DND-41 (cell line): ENCODE measurements at regions not wholly inside any gene's neighbourhood (a gene's known extent, or its start where the extent isn't known, plus 50 kb on each side); places are given as distances from the start of the nearest gene placed in this dataset.
"Not testable (repeated sequence)": the region's sequence is repeated elsewhere in the genome, so short reads cannot be mapped to it uniquely, and the experiment has no call there.

Source experiments
- ATAC-seq: fragments of 200-7000 bp; cut with Tn5 transposase; 3 replicates; pipeline ENCODE4 v1.9.1; 2021; ENCODE audit warnings: low read depth; ENCODE audit not compliant: insufficient read depth
- DNase-seq: peaks from one replicate; pipeline ENCODE4 v3.0.0-alpha.2; 2020
- H2AFZ ChIP-seq: 2 replicates; pipeline ENCODE4 v1.6.0; 2012; ENCODE audit warnings: low read depth, low read length
- H3K27ac ChIP-seq: 2 replicates; pipeline ENCODE4 v1.5.1; 2012; ENCODE audit warnings: low read length, inconsistent platforms
- H3K27me3 ChIP-seq: fragments of 200-600 bp; sonication (generic); 2 replicates; pipeline ENCODE4 v1.6.0; 2012; ENCODE audit warnings: low read length, mild to moderate bottlenecking, inconsistent platforms; ENCODE audit not compliant: insufficient read depth, poor library complexity
- H3K36me3 ChIP-seq: 2 replicates; pipeline ENCODE4 v1.5.1; 2012; ENCODE audit warnings: low read length, inconsistent platforms; ENCODE audit not compliant: insufficient read depth
- H3K4me1 ChIP-seq: 2 replicates; pipeline ENCODE4 v1.5.1; 2012; ENCODE audit warnings: mild to moderate bottlenecking, low read length; ENCODE audit not compliant: insufficient read depth
- H3K4me2 ChIP-seq: 2 replicates; pipeline ENCODE4 v1.6.0; 2012; ENCODE audit warnings: mild to moderate bottlenecking, moderate library complexity, low read length, inconsistent platforms; ENCODE audit not compliant: insufficient read depth
- H3K4me3 ChIP-seq, 2 experiments: fragments of 200-600 bp in 1 of 2; shearing (Covaris generic) in 1 of 2; 2 replicates each; pipeline ENCODE4 v1.5.1; 2012 to 2016; ENCODE audit warnings: inconsistent platforms in 2 of 2, low read length in 2 of 2, mild to moderate bottlenecking in 2 of 2, low read depth in 1 of 2, moderate library complexity in 1 of 2
- H3K79me2 ChIP-seq: 2 replicates; pipeline ENCODE4 v1.6.0; 2012; ENCODE audit warnings: low read length, inconsistent platforms; ENCODE audit not compliant: insufficient read depth
- H3K9ac ChIP-seq: 2 replicates; pipeline ENCODE4 v1.6.0; 2012; ENCODE audit warnings: low read depth, mild to moderate bottlenecking, inconsistent platforms, low read length, moderate library complexity
- H3K9me3 ChIP-seq: 2 replicates; pipeline ENCODE4 v1.5.1; 2012; ENCODE audit warnings: low read length, moderate library complexity, mild to moderate bottlenecking, inconsistent platforms; ENCODE audit not compliant: insufficient read depth, severe bottlenecking
- H4K20me1 ChIP-seq: 2 replicates; pipeline ENCODE4 v1.6.0; 2012; ENCODE audit warnings: low read length; ENCODE audit not compliant: insufficient read depth
- EZH2 ChIP-seq: IDR thresholded peaks from 3 replicates; pipeline ENCODE4 v1.6.1; 2012; ENCODE audit warnings: borderline replicate concordance, low read depth, mild to moderate bottlenecking, moderate library complexity, low read length, inconsistent platforms; ENCODE audit not compliant: severe bottlenecking
- TF ChIP-seq, protein P1 (sequence below): IDR thresholded peaks from 2 replicates; pipeline ENCODE4 v1.5.1; 2012; ENCODE audit warnings: borderline replicate concordance, low read length, moderate library complexity, mild to moderate bottlenecking; ENCODE audit not compliant: poor library complexity, severe bottlenecking; ENCODE audit errors: extremely low read depth

GRCh38 chr5:34415559-34416198, 240.4 kb upstream of the RAI14 start:
- Histone ChIP-seq H3K36me3 (no peaks in the 10 kb centered on the region), H3K4me3 (no peak overlapping the region), H4K20me1 (no peaks in the 10 kb centered on the region), H3K9me3 (peaks cover 9% of the 10 kb centered on the region), H3K4me2 (no peak overlapping the region), H3K27ac (no peak overlapping the region), H3K4me1 (no peaks in the 10 kb centered on the region), H2AFZ (no peak overlapping the region), H3K79me2 (no peaks in the 10 kb centered on the region), H3K27me3 (no peaks in the 10 kb centered on the region), H3K9ac (no peak overlapping the region)
- DNase-seq (no peak), ATAC-seq (no peak)
- TF ChIP-seq, protein P1, sequence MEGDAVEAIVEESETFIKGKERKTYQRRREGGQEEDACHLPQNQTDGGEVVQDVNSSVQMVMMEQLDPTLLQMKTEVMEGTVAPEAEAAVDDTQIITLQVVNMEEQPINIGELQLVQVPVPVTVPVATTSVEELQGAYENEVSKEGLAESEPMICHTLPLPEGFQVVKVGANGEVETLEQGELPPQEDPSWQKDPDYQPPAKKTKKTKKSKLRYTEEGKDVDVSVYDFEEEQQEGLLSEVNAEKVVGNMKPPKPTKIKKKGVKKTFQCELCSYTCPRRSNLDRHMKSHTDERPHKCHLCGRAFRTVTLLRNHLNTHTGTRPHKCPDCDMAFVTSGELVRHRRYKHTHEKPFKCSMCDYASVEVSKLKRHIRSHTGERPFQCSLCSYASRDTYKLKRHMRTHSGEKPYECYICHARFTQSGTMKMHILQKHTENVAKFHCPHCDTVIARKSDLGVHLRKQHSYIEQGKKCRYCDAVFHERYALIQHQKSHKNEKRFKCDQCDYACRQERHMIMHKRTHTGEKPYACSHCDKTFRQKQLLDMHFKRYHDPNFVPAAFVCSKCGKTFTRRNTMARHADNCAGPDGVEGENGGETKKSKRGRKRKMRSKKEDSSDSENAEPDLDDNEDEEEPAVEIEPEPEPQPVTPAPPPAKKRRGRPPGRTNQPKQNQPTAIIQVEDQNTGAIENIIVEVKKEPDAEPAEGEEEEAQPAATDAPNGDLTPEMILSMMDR, result no peak
- no peak for TF ChIP-seq EZH2

DNA sequence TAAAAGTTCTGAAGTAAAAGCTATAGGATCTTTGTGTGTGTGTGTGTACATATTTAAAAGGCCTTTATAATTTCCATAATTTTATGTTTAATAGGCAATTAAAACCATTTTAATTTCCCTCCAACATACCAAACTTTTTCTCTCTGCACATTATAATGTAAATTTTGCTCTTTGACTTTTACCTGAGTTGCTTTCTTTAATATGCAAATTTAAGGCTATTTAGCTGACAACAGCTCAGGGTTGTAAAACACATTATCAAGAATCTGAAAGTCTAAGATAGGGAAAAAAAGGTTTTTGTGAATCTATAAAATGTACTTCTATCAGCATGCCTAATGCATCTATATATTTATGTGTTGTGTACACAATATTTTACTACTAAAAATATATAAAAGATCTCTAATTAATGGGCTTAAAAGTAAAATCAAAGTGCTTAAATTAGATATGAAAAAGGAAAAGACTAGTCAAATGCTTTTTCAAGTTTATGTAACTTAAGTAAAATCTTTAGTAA, 239.6 kb upstream of the RAI14 start:
- TF ChIP-seq EZH2, result no peak
- TF ChIP-seq, protein P1, result no peak
- H3K4me3 ChIP-seq, result no peak overlapping the region
- no peaks in the 10 kb centered on the region for H3K79me2 ChIP-seq
- no peak overlapping the region for H3K27ac ChIP-seq
- peaks cover 15% of the 10 kb centered on the region for H3K9me3 ChIP-seq
- DNase-seq (no peak), ATAC-seq (no peak)
- no peaks in the 10 kb centered on the region for H3K4me1 ChIP-seq
- H4K20me1 ChIP-seq, result no peaks in the 10 kb centered on the region
- no peak overlapping the region for H2AFZ ChIP-seq
- H3K36me3 ChIP-seq, result no peaks in the 10 kb centered on the region
- H3K9ac ChIP-seq, result no peak overlapping the region
- H3K27me3 ChIP-seq, result no peaks in the 10 kb centered on the region
- no peak overlapping the region for H3K4me2 ChIP-seq

DNA sequence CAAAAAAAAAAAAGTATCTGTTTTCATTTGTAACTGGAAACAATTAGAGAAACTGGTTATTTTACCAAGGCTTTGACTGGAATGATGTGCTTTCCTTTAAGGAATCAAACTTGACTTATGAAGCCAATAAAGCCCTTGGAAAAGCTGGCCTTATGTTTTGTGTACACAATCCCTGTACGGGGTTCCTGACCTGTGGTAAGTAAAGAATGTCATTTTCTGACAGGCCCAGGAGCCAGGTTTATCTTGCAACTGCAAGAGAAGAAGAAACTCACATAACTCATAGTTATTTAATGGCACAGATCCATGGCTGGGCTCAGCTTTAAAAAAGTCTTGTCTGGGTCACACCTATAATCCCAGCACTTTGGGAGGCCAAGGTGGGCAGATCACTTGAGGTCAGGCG, 235.9 kb upstream of the RAI14 start:
- H3K79me2 ChIP-seq, H3K4me1 ChIP-seq, H3K4me3 ChIP-seq, H2AFZ ChIP-seq, ATAC-seq, H3K9ac ChIP-seq, H3K27ac ChIP-seq, H3K36me3 ChIP-seq, DNase-seq, H3K27me3 ChIP-seq, H4K20me1 ChIP-seq, H3K4me2 ChIP-seq: not testable (repeated sequence)
- H3K9me3 ChIP-seq, result peaks cover 15% of the 10 kb centered on the region

DNA sequence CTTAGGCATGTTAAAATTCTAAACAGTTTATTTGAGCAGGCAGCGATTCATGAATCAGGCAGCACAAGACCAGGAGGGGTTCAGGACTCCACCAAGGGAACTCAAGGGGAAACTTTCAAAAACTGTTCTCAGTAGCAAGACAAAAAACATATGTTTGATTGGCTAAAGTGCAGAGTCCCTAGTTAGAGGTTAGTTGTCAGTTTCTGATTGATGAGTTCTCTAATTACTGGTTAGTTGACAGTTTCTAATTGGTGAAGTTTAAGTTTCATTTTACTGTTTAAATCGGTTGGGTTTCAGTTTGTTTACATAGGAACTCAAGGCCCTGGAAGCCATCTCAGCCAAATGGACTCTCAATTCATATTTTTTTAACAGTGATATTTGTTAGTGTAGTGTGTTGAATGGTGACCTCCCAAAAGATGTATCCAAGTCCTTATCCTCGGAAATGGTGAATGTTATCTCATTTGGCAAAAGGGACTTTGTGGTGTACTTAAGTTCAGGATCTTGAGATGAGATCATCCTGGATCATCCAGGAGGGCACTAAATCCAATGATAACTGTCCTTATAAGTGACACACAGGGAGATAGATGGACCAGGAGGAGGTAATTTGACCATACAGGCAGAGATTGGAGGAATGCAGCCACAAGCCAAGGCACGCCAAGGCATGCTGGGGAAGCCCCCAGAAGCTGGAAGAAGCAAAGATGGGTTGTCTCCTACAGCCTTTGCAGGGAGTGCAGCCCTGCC, 219.2 kb upstream of the RAI14 start:
- Histone ChIP-seq H2AFZ (no peak overlapping the region), H3K4me3 (no peak overlapping the region), H3K36me3 (no peaks in the 10 kb centered on the region), H3K9me3 (no peaks in the 10 kb centered on the region), H4K20me1 (no peaks in the 10 kb centered on the region), H3K9ac (no peak overlapping the region), H3K79me2 (no peaks in the 10 kb centered on the region), H3K4me2 (no peak overlapping the region), H3K27me3 (no peaks in the 10 kb centered on the region), H3K27ac (no peak overlapping the region), H3K4me1 (no peaks in the 10 kb centered on the region)
- TF ChIP-seq, protein P1, result no peak
- no peak for TF ChIP-seq EZH2
- ATAC-seq (no peak), DNase-seq (no peak)
